HG02759 (cell line): ENCODE measurements at regions not wholly inside any gene's neighbourhood (a gene's known extent, or its start where the extent isn't known, plus 50 kb on each side); places are given as distances from the start of the nearest gene placed in this dataset.
"Not testable (repeated sequence)": the region's sequence is repeated elsewhere in the genome, so short reads cannot be mapped to it uniquely, and the experiment has no call there.

Experiments
- ATAC-seq: cut with Tn5 transposase; IDR thresholded peaks from one replicate; pipeline ENCODE4 v1.9.1; 2021; ENCODE audit warnings: mild to moderate bottlenecking, moderate library complexity; ENCODE audit not compliant: unreplicated experiment

DNA sequence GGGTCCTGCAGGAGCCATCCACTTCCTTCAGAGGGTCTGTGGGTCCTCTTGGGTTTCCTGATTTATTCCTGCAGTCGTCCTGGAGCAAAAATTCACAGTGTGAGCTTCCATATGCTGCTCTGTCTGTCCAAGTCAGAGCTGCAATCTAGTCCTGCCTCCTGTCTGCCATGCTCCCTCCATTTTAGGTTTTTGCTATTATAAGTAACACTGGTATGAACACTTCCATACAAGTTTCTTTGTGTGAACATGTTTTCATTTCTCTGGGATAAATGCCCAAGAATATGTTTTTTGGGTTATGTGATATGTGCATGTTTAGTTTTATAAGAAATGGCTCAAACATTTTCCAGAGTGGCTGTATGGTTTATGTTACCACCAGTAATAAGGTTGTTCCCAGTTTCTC is 188.1 kb downstream of the ACTR3B start:
- no peak for ATAC-seq

GRCh38 chr7:152949253-152949652 is 189.7 kb downstream of the ACTR3B start:
- no peak for ATAC-seq

GRCh38 chr7:152949790-152950189 is 190.2 kb downstream of the ACTR3B start:
- no peak for ATAC-seq

GRCh38 chr7:152956006-152956405 is 196.5 kb downstream of the ACTR3B start:
- no peak for ATAC-seq

DNA sequence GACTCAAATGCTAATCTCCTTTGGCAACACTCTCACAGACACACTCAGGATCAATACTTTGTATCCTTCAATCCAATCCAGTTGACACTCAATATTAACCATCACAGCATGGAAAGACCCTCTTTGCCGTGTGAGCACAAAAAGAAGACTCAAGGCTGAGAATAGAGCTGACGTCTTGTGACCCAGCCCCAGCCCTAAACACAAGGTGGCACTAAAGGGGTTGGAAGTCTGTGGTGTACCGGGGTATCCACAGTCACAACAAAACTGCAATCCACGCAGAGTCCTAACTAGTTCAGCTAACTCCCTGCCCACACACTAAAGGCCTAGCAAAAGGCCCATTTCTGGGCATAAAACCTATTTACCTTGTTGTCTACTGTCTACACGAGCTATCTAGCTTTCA is 200.1 kb downstream of the ACTR3B start:
- ATAC-seq = no peak

GRCh38 chr7:152961796-152962195 is 202.2 kb downstream of the ACTR3B start:
- not testable (repeated sequence) for ATAC-seq

DNA sequence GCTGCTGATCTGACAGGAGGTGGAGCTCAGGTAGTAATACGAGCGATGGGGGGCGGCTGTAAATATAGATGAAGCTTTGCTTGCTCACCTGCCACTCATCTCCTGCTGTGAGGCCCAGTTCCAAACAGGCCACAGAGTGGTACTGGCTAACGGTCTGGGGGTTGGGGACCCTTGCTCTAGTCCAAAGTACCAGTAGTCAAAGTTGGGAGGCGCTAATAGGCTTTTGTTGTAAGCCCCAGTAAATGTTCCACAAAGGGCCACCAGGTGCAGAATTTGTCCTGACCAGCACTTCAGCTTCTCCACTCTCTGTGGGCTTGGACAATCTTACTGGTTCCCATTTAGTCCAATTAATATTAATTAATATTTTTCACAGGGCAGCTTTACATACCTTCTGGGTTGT is 206.6 kb downstream of the ACTR3B start:
- no peak for ATAC-seq

GRCh38 chr7:152967958-152968357 is 208.4 kb downstream of the ACTR3B start:
- ATAC-seq = no peak

GRCh38 chr7:152968514-152968913 is 209.0 kb downstream of the ACTR3B start:
- ATAC-seq = no peak

DNA sequence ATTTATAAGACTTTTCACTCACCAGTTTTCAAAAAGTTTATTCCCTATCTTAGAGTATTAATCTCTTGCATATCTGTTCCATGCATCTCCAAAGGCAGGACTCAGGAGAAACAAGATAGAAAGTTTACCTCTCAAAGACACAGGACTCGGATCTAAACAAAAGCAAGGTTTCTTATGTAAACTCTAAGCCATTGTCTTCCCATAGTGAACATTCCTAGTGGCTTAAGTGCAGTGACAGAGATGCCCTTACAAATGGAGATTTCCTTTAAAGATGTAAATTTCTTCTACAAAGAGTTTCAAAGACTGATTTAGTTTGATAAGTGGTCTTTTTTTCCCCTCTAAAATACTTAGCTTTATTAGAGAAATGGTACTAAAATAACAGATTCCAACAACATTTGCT is 209.8 kb downstream of the ACTR3B start:
- ATAC-seq = no peak

GRCh38 chr7:152969839-152970238 is 210.3 kb downstream of the ACTR3B start:
- ATAC-seq = no peak

- ATAC-seq = no peak
These were observed 210.9 kb downstream of the ACTR3B start for GRCh38 chr7:152970481-152970880.

DNA sequence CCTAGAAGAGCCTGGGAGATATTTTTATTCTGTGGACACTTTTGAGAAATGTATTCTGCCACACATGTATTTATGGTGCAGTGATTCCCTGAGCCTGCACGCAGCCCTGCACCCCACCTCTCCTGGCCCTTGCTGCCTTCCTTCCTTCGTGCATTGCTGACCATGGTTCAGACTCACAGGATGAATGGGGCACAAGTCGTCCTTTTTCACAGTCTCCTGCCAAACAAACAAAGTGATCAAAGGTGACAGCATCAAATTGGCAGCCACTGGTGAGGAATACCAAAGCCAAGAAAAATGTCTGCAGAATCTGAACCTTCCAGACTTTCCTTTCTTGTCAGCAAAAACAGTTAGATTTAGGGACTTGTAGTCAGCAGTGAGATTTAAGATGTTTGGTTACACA is 215.0 kb downstream of the ACTR3B start:
- ATAC-seq = no peak

DNA sequence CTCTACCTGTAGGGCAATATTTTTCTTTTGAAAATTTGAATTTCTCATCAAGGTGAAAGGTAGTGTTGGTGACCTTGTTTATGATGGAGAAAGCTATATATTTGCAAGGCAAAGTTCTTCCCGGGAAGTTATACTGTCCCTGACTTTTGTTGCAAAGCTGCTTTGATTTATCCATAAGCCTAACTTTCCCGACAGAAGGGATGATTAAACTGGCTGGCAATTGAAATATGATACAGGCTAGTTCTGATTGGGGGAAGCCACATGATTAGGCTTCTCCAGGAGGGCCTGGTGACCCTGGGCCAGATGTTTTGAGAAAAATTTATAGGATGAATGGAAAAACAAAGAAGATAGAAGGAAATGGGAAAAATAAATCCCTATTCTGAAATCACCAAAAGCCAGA is 215.5 kb downstream of the ACTR3B start:
- no peak for ATAC-seq

GRCh38 chr7:152979376-152979775 is 219.8 kb downstream of the ACTR3B start:
- no peak for ATAC-seq

GRCh38 chr7:152984421-152984820 is 224.9 kb downstream of the ACTR3B start:
- no peak for ATAC-seq

DNA sequence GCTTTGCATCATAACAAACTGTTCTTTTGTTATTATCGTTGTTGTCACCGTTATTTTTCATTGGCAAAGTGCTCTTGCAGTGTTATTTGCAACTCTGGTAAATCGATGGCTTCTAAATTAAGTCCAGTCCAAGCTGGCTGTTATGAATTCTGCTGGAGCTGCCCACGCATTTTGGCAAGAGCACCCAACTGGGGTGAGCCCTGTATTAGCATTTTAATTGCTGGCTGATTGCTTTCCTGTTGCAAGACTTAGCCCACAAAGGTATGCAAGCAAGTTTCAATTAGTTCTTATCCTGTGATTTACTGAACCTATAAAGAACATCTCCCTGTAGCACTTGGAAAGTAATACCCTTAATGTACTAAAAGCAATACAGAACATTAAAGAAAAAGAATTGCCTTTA is 226.8 kb downstream of the ACTR3B start:
- ATAC-seq = no peak

DNA sequence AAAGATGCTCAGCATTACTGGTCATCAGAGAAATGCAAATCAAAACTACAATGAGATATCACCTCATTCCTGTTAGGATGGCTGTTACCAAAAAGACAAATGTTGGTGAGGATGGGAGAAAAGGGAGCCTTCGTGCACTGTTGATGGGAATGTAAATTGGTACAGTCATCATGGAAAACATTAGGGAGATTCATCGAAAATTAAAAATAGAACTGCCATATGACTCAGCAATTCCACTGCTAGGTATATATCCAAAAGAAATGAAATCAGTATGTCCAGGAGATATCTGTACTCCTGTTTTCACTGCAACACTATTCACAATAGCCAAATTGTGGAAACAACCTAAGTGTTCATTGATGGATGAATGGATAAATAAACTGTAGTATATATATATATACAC is 228.1 kb downstream of the ACTR3B start:
- ATAC-seq = no peak

DNA sequence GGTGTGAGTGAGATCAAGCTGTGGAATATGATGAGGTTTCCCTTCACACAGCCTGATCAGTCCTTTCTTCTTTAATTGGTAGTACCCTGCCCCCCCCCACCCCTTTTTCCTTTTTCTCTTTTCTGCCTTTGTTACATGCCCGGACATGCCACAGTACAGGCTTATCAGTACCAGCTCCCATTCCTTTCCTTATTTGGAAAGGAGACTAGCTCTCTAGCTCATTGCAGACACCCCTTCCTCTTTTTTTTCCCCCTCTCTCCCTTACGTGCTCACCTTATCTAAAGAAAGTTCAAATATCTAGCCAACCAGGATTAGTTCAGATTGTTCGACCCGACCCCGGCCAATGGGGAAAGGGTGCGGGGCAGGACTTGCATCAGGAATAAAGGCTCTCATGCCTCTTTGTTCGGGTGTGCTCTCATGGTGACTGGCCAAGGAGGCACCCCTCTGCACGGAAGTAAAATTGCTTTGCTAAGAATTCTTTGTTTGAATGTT is 230.4 kb downstream of the ACTR3B start:
- ATAC-seq = no peak

- no peak for ATAC-seq
These were observed 238.9 kb downstream of the ACTR3B start for GRCh38 chr7:152998420-152998819.

GRCh38 chr7:153002115-153002514 is 242.6 kb downstream of the ACTR3B start:
- no peak for ATAC-seq

GRCh38 chr7:153002572-153002971 is 243.0 kb downstream of the ACTR3B start:
- no peak for ATAC-seq

DNA sequence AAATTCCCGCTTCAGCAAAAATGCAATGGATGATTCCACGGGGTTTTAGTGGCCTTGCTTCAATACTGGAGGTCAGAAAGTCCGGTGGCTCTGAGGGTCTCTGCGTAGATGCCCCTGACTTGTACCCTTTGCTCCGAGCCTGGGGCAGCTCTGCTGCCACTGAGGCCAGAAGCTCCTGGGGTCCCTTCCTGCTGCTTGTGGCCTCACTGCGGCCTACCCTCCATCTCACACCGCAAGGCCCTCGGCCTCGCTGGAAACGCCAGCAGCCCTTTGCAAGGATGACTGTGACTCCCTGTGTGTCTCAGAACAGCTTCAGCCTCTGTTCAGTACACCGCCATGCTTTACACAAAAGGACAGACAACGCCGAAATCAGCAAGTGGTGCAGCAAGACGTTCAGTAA is 244.8 kb downstream of the ACTR3B start:
- no peak for ATAC-seq
